NCI-H1092 (cell line): ENCODE measurements at regions not wholly inside any gene's neighbourhood (a gene's known extent, or its start where the extent isn't known, plus 50 kb on each side); places are given as distances from the start of the nearest gene placed in this dataset.

Experiments
- DNase-seq: peaks from one replicate; lab custom pipeline; 2025; lab: John Stamatoyannopoulos, UW

DNA sequence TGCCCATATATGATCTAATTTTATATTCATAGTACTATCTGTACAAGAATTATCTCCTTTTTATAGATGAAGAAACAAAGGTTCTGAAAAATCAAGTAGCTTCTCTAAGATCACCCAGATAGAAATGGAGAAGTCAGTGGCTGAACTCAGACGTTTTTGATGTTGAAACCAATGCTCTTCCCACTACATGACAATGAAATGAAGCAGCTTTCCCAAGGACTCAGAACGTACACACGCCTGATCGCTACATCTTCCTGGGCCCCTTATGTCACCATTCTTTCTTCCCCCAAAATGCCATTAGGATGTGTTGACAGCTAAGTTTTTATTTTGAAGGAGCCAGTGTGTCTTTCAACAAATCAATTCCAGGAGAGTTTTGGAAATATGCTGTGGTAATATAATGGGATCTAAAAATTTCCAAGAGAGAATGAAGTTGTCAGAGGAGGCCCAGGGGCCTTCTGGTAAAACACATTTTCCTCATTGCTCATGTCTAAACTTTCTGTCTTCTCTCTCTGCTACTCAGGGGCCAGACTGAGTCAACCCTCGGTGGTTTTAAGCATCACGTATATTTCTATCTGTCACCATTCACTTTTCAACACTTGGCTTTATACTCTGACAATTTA lies 98.1 kb upstream of the COL21A1 start:
- DNase-seq = no peak

DNA sequence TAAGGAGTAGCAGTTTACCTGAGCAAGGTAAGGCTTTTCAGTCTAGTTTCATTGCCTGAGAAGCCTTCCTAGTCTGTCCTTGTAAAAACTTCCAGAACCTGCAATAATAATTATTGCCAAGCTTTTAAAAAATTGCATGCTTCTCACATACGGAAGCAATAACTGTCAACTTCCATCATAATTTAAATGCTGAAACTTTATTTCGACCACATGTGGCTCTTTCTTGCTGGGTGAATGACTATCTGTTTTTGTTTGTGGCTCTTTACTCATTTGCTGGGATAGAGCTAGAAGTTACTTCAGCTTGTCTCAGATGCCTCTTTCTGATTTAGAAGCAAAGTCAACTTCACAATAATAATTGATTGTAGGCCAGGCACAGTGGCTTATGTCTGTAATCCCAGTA lies 95.9 kb upstream of the COL21A1 start:
- no peak for DNase-seq

DNA sequence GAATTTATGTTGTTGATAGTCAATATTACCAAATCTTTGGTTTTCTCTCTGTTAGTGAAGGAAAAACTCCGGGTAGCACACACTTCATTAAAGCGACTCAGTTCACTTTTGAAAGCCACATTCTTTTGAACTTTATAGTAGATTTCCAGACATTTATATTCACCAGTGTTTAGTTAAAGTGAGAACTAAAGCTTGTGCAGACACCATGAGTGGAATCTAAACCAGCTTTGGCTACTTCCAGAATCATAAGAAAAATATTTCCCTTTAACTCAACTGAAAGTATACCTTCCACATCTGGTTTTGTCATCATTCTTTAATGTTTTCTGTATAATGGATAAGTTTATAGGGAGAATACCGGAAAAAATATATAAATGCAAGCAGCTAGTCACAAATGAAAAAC lies 92.1 kb upstream of the COL21A1 start:
- DNase-seq = no peak

DNA sequence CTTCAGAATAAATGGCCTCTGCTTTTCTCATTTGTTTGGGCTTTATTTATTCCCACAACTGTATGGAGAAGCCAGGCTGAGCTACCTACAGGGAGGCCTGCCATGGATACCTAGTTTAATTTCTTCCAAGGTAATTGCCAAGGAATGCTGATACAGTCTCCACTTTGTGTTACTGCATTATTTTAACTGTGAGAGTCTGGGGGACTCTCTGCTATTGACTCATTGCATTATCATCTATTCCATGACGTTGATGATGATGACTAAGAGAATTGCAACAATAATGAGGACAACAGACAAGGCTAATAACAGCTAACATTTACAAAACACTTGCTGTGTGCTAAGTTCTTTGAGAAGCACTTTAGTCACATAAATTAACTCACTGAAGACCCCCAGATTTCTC lies 88.3 kb upstream of the COL21A1 start:
- DNase-seq = no peak

DNA sequence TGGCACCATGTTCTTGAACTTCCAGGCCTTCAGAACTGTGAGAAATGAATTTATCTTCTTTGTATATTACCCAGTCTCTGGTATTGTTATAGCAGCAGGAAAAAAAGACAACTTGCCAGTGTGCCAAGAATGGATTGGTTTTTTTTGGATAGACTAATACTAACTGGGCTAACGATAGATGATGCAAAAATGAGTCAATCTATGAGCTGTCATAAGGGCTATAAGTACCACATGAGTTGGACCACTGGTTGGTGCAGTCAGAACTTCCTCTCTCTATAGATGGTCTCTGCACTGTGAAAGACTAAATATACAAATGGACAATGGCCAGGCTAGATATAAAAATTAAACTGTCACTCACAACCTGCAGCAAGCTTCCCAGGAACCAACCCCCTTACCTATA lies 87.6 kb upstream of the COL21A1 start:
- DNase-seq = no peak

DNA sequence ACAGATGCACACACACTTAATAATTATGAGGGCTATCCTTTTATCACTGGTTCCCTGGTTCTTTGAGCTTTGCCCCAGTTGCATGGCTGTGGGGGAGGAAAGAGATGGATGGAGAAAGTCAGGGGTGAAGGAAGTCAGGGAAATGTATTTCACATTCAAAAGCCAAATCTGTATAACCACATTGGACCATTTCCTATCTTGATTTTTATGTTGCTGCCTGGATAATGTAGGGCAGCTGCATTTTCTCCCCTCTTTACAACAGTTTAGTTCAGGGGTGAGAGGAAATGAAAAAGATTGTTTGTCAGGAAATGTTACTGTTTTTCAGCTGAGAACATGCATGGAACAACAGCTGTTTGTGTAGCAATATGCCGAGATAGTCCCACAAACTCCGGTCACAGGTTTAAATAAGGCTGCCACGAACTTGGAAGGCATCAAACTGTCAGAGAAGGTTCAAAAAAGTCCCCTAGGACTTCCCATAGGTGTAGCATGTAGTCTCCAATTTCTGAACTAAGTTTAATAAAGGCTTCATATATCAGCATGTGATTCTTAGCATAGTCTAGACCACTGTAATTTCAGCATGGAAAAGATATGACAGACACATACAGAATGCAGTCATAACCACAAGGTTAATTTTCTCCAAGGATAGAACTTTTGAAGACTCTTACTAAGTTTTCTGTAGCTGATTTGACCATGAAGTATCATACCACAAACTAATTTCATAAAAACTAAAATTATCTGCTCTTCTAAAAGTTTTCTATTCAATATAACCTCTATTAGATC lies 82.1 kb upstream of the COL21A1 start:
- DNase-seq = no peak

DNA sequence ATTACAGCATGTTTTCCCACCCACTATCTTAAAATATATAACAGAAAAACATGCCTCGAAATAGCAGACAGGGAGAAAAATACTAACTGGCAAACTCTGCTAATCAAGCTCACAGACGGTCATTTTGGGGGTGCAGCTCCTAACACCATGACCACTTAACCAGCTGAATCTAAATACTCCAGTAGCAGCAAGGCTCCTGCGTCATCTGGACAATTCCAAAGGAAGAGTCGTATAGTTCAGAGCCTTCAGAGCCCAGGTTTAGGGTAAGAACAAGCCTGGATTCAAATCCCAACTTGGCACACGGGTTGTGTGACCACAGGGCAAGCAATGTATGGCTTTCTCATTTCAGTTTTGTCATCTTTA lies 81.3 kb upstream of the COL21A1 start:
- DNase-seq = no peak

DNA sequence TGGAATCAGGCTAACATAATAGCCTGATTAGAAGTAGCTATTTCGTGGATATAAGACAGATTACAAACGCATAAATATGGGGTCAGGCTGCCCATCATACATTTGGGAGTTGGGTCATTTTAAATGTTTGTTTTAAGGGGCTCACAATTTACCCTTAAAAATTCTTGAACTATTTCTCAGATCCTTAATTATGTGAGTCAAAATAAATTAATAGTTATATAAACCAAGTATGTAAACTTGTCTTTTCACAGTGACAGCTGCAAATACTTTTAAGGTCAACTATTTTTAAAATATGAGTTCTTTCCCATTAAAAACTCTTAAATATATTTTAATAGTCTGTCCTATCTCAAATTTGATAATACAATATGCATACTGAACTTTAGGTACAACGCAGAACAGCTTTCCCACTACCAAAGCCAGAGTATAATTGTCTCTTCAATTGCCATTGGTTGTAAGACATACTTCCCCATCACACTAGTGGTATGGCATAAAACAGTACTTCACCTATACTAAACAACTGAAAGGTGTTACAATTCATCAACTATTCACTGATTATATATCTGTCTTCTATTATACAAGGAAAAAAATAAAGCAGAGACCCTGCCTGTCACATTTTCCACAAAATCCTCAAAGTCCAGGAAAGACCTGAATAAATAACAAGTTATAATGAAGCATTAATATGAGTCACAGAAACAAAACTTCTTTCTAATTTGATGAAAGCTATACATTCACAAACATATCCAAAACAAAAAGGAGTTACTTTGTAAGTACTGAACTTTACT lies 80.8 kb upstream of the COL21A1 start:
- no peak for DNase-seq

DNA sequence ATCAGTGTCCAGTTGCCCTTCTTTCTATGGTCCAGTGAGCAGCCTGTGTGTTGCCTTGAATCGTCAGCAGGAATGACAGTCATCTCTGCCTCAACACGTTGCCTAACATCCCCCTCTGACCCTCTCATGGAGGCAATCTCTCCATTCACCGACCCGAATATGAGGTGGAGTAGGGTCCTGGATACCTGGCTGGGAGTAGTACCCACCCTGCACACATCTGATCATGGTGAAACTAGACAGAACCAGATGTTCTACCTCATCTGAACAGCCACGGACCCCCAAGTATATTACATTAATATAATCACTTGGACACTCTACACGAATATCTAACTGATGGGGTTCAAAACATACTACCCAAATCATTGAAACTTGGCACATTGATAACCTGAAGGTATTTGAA lies 77.0 kb upstream of the COL21A1 start:
- no peak for DNase-seq

DNA sequence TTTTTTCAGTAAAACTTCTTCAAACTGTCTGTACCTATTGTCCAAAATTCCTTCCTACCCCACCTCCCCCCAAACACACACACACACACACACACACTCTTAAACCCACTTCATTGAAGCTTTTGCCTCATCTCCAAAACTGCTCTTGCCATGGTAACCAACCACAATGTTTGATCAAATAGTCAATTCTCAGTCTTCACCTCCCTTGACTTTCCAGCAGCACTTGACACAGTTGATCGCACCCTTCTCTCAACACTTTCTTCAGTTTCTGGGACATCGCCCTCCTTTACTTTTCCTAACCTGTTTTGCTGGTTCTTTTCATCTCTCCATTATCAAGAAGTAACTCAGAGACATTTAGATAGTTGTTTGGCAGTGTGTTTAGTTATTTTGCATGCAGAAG lies 71.5 kb upstream of the COL21A1 start:
- DNase-seq = no peak

DNA sequence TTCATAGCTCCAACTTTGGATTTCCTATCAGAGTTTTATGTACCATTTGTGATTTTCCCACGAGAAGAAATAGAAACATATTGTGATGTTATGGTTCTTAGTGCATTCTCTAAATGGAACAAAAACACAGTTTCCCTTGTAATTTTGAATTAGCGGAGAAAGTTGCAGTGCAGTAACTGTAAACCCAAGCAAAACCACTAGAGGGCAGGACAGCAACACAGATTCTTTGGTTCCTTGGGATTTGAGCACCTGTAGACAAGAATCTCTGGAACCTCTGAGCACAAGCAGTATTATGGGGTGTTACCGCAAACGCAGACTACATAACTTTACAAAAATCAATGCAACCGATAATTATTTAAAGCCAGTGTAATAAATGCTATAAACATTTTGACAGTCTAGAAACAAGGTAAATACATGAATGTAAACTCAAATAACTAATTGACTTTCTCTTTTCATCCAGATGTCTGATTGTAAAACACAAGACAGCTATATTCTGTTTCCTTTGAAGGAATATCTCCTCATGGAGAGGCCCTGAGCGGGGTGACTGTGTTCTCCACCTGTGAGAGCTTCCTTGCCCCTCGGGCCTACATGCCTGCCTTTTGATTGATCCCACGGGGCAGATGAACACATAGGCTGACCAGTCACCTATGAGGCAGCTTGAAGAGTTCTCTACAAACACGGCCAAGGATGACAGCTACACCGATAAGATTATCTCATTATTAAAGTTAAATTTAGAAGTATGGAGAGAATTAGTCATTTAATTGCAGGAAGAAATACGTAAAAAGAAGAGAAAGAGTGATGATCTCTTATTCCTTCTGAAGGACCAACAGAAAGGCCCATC lies 67.5 kb upstream of the COL21A1 start:
- DNase-seq = peak; percentile 11

DNA sequence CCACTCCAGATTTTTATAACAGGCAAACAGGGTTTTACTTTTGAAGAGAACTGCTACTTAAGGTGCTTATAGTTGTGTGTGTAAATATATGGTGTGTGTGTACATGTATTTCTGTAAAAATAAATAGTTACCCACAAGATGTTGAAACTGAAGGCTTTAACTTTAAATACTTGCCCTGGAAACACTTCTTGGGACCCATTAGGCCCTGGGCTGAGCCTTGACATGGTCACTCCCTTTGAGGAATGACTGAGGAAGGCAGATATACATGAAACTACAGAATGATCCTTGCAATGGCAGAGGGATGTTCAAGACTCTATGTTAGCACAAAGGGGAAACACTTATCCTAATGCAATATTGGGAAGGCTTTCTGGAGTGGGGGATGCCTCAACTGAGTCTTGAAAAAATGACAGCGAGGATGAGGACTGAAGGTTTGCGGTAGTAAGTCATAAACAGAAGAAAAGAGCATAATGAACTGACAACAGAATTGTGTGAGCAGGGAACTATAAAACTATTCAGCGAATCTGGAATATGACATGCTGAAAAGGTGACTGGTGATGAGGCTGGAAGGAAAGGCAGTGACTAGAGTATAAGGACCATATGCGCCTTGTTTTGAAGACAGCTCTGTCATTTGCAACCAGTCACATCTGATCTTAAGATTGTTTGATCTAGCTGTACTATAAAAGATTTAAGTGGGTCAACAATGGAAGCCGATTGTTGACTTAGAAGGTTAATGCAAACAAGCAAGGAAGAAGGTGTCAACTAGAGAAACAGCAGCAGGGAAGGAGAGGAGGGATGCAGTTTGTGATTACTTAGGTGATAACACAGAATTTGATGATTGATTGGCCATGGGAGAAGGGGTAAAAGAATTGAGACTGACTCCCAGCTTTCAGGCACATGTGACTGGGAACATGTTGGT lies 64.4 kb upstream of the COL21A1 start:
- DNase-seq = no peak

DNA sequence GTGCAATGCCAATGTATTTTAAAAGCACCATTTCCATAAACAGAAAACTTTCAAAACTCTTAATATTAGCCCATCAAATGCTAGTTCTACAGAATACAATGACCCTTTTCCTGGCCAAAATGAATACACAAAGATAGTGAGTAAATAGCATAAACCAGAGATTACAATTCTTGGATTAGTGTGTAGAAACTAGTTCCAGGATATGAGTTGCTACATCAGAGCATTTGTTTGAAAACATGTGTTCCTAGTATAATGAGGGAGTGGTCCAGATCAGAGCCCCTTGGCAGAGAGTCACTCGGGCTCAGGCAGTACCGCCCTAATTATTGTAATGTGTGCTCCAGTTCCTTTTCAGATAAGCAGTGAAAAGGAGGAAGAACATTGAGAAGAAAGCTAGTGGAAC lies 63.7 kb upstream of the COL21A1 start:
- DNase-seq = no peak

DNA sequence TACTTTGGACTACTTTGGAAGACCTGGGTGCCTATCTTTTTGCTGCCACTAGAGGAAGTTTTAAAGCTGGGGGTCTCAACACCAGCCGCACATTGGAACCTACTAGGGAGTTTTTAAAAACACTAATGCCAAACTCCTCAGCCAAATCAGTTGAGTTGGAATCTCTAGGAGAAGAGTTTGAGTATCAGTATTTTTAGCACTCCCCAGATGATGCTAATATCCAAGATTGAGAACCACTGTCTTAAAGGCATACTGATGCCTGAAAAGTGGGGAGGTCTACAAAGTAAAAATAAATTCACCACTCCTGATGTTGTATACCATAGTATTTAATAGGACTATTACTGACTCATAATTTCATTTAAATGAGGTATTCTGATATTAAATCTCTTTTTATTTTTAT lies 62.9 kb upstream of the COL21A1 start:
- DNase-seq = no peak

DNA sequence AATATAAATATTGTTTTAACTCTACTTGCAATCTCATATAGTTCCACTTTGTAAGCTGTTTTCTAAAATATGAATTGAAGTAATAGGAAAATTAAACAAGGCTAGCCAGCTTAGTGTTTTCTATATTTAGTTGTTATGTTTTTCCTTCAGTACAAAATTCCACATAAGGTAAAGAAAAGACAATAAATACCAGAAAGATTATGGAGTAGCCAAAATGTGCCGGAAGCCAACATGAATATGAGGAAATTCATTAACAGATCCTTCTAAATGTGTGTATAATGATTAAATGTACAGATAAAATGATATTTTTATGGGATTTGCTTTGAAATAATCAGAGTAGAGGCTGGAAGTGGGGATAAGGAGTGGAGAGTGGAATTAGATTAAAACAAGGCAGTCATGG lies 52.5 kb upstream of the COL21A1 start:
- DNase-seq = no peak

DNA sequence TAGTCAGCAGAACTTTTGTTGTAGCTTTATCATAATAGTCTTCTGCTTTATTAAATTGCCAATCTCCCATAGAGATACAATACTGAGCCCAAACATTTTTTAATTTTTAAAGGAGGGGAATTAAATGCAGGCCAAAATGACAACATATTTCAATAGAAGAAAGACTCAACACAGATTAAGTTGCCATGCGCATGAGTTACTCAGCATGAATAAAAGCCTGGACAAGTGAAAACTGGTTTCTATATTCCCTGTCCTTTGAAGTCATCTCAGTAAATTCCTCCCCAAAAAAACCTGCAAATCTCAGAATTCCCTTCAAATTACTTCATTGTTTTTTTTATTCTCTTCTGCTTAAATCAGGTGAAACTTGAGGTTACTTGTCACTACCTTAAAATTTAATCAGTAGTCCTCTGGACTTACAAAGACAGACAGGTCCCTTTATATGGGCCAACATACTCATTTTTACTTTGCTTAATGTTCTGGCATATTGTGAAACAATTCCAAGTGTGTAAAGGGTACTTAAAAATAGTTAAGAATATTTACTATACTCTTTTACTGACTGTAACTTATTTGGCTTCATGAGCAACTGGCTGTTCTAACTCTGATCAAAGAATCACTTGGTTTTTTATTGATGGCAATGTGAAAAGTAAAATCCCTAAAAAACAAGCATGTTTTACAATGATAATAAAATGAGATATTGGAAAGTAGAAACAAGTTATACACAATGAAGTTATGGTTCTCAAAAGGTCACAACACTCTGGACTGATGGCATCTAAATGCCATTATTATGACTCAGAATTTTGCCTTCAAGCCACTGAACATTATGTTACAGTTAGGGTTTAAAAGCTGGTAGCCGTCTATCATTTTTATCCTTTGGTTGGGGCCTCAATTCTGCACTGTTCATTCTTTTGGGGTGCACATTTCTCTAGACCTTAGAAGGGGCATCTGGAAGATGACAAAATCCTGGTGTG lies 49.9 kb upstream of the COL21A1 start:
- no peak for DNase-seq
